C1 segment of cervical spinal cord (tissue), 14 donors: ENCODE measurements at regions not wholly inside any gene's neighbourhood (a gene's known extent, or its start where the extent isn't known, plus 50 kb on each side); places are given as distances from the start of the nearest gene placed in this dataset.
"Not testable (repeated sequence)": the region's sequence is repeated elsewhere in the genome, so short reads cannot be mapped to it uniquely, and the experiment has no call there.

Experiments
- DNase-seq, 14 donors: peaks; one replicate each; lab custom pipeline; 2025; lab: John Stamatoyannopoulos, UW

GRCh38 chr2:60247471-60247870 is 306.0 kb downstream of the BCL11A start:
- DNase-seq: no peak

GRCh38 chr2:60246583-60246982 is 306.9 kb downstream of the BCL11A start:
- no peak for DNase-seq

- DNase-seq: no peak
These were observed 319.0 kb downstream of the BCL11A start for GRCh38 chr2:60234274-60234986.

- no peak for DNase-seq
These were observed 322.9 kb downstream of the BCL11A start for GRCh38 chr2:60230596-60230995.

- DNase-seq: no peak
These were observed 323.4 kb downstream of the BCL11A start for GRCh38 chr2:60230037-60230436.

GRCh38 chr2:60226943-60227342 is 326.5 kb downstream of the BCL11A start:
- no peak for DNase-seq

GRCh38 chr2:60226191-60226590 is 327.3 kb downstream of the BCL11A start:
- no peak for DNase-seq

GRCh38 chr2:60223859-60224258 is 329.6 kb downstream of the BCL11A start:
- no peak for DNase-seq

GRCh38 chr2:60221098-60221497 is 332.4 kb downstream of the BCL11A start:
- DNase-seq: no peak

- no peak for DNase-seq
These were observed 333.9 kb downstream of the BCL11A start for GRCh38 chr2:60219536-60219935.

GRCh38 chr2:60216452-60216995 is 336.9 kb downstream of the BCL11A start:
- DNase-seq: no peak

- DNase-seq: no peak
These were observed 338.0 kb downstream of the BCL11A start for GRCh38 chr2:60215386-60215901.

- DNase-seq: no peak
These were observed 338.9 kb downstream of the BCL11A start for GRCh38 chr2:60214626-60214875.

GRCh38 chr2:60213865-60214625 is 339.4 kb downstream of the BCL11A start:
- DNase-seq: no peak

- DNase-seq: no peak
These were observed 341.1 kb downstream of the BCL11A start for GRCh38 chr2:60212181-60212945.

GRCh38 chr2:60189006-60189405 is 364.4 kb downstream of the BCL11A start:
- DNase-seq: not testable (repeated sequence)

GRCh38 chr2:60175290-60175689 is 378.2 kb downstream of the BCL11A start:
- DNase-seq: no peak

- DNase-seq: no peak
These were observed 379.3 kb downstream of the BCL11A start for GRCh38 chr2:60174146-60174545.

GRCh38 chr2:60172801-60173200 is 380.7 kb downstream of the BCL11A start:
- DNase-seq: no peak

GRCh38 chr2:60170272-60170671 is 383.2 kb downstream of the BCL11A start:
- no peak for DNase-seq

- DNase-seq: no peak
These were observed 385.2 kb downstream of the BCL11A start for GRCh38 chr2:60168247-60168646.

- no peak for DNase-seq
These were observed 386.4 kb downstream of the BCL11A start for GRCh38 chr2:60167089-60167488.
